Effector CD4-positive, alpha-beta T cell (primary cell): ENCODE measurements at regions not wholly inside any gene's neighbourhood (a gene's known extent, or its start where the extent isn't known, plus 50 kb on each side); places are given as distances from the start of the nearest gene placed in this dataset.

ENCODE experiments used
- DNase-seq: peaks from one replicate; pipeline ENCODE4 v3.0.0-alpha.2; 2020

DNA sequence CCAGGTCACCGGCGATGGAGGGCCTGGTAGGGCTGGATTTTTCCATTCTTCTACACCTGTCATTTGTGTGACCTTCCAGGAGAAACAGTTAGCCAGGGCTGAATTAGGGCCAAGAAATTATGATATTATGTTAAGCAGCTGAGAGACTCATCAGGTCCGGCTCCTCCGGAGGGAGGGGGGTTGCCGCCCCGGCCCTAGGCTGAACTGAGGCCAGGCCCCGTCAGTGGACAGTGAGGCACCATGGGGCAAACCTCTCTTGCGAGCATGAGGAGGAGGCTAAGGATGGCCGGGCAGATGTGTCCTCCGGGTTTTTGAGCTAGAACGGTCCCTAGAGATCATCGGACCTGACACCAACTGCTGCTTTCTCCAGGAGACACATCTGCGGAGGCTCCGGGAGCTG is 150.1 kb downstream of the SOX11 start:
- DNase-seq: no peak

- DNase-seq: no peak
Measured at GRCh38 chr2:5845798-5846330, 153.7 kb downstream of the SOX11 start.

DNA sequence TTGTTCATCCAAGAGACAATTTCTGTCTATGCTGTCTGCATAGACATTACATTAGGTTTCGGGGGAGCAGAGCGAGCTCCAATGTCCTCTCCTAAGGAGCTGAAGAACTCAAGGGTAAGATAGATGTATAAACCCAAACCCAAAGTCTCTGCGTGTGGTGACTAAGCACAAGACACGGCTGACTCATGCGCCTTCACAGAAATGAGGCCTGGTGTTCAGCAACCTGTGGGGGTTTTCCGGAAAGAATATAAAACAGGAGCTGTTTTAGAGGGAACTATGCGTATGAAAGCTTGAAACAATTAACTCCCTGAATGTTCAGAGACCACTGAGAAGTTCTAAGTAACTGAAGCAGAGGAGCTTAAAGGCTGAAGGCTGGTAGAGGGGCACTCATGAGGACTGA is 154.7 kb downstream of the SOX11 start:
- no peak for DNase-seq

- DNase-seq: no peak
Measured at GRCh38 chr2:5849562-5849961, 157.4 kb downstream of the SOX11 start.

DNA sequence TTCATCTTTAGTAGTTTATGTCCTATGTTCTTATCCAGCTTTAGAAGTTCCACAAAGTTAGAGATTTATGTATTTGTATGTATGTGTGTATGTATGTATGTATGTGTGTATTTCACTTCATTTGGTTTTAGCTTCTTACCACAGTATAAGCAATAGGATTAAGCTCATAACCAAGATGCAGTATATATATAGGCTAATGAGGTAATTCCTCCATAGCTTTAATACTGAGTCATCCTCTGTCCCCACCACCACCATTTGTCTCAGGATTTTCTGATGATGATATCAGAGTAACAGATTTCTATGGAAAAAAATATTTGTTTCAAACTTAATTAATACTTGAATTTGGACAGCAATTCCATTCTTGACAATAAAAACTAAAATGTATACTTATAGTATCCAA is 159.2 kb downstream of the SOX11 start:
- no peak for DNase-seq

GRCh38 chr2:5854797-5855196 is 162.6 kb downstream of the SOX11 start:
- DNase-seq: no peak

DNA sequence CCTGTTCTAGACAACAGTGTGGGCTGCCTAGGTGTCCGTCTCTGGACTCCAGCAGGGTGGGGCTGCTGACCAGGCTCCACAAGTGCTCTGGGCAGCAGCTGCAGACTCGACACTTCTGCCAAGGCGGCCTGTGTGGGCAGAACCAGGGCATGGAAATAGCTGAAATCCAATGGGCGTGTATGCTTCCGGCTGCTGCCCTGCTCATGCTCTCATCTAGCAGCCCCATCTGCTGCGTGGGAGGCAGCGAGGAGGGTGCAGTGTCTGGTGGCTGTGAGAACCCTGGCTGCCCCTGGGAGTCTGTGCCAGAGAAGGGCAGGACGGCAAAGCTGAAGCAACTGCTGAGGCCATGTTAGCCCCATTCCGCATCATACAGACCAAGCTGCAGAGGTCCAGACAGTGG is 174.9 kb downstream of the SOX11 start:
- no peak for DNase-seq

- DNase-seq: no peak
Measured at GRCh38 chr2:5868931-5869330, 176.7 kb downstream of the SOX11 start.

- no peak for DNase-seq
Measured at GRCh38 chr2:5869936-5870335, 177.8 kb downstream of the SOX11 start.

DNA sequence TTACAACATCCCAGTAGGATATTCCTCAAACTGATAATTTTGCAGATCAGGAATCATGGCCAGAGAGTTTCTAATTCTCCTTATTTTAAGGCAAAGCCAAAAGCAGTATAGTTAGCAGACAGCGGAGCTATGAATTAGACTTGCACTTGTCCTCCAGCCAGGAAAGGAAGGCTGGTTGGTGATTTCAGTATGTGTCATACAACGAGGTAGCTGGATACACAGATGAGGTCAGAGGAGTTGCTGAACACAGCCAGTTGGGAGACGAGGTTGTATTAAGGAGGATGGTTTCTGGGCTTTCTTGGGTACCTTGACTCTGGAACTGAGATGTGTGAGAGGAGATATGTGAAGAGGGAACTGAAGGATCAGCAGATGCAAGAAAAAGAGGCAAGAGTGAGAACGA is 185.2 kb downstream of the SOX11 start:
- no peak for DNase-seq

DNA sequence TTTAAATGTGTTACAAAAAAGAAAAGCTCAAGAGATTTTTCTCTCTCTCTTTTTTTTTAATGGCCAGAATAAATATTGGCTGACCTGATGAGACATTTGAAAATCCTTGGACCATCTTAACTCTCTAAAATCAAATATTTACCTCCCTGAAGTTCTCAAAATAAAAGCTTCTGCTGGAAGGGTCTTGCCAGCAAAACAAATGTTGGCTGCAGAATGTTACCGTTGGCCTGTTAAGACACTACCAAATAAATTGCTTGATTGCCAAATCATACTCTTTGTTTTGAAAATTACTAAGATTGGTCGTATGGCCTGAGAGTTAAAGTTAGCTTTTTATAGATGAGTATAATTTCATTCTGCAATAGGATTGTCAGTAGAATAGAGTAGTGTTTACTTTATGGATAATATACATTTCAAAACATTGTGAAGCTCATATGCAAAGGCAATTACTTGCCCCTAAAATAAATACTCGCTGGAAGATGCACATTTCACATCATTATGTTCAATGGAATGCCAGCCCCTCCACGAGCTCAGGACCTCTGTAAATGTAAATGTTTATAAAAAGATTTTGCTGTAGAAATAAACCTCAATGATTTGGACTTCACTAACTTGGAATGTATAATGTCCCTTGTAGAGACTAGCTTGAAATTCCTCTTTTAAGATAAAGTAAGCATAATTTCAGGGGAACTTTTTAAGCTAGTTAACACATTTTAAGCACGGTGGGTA is 193.4 kb downstream of the SOX11 start:
- DNase-seq: no peak

- DNase-seq: no peak
Measured at GRCh38 chr2:5886462-5886861, 194.3 kb downstream of the SOX11 start.

GRCh38 chr2:5888126-5888525 is 195.9 kb downstream of the SOX11 start:
- DNase-seq: no peak

DNA sequence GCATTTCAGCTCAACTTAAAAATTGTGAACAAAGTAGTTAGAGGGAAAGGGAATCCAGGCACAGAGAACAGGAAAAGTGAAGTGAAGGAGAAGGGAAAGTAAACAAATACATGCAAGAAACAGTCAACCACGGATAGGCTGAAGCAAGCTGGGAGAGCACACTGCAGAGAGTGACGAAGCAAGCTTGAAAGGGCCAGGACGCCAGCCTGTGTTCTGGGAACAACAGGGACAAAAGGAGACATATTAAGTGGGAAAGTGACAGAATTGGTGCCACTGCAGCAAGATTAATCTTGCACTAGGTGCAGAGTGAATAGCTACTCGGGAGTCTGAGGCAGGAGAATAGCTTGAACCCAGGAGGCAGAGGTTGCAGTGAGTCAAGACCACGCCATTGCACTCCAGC is 197.3 kb downstream of the SOX11 start:
- no peak for DNase-seq

DNA sequence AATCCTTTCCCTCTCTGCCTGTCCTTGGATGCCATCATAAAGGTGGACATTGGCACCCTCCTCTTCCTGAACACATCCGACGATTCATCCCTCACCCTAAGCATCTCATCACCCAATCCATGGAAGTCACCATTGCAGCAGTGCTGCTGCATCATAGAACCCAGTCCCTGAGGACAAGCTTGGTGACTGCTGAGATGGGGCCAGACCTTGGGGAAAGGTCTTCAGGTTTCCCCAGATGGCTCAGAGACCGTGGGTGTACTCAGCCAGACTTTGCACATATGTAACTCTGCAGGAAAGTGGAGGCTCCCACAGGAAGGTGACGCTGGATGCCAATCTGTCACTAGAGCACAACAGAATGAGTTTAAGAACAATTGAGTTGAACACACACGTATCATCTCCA is 202.2 kb downstream of the SOX11 start:
- DNase-seq: no peak

DNA sequence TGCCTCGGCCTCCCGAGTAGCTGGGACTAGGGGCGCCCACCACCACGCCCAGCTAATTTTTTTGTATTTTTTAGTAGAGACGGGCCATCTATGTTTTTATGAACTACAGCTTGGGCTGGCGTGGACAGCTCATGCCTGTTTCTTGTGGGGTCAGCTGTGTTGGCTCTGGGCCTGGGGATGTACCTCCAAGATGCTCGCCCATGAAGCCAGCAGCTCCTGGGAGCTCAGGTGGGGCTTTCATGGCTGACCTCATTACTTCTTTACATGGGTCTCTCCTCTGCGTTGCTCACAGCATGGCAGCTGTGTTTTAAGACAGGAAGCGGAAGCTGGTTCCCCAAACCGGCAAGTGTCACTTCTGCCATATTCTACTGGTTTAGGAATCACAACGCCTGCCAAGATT is 203.1 kb downstream of the SOX11 start:
- DNase-seq: no peak

- DNase-seq: no peak
Measured at GRCh38 chr2:5897249-5897648, 205.1 kb downstream of the SOX11 start.

DNA sequence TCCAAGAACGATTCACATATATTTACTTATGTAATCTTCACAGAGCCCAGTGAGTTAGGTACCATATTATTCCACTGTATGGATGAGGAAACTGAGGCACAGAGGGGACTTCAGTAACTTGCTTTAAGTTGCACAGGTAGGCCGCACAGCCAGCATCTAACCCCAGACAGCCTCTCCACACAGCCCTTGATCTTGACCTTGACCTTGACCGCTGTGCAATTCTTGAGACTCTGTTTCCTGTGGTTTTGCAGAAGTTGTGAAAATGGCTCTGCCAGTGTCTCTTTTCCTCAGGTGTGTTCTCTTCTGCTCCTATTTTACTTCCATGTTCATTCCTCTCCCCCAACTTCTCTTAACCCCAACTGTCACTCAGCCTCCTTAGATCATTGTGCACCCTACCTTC is 206.5 kb downstream of the SOX11 start:
- no peak for DNase-seq

GRCh38 chr2:5905661-5906060 is 213.5 kb downstream of the SOX11 start:
- DNase-seq: no peak

DNA sequence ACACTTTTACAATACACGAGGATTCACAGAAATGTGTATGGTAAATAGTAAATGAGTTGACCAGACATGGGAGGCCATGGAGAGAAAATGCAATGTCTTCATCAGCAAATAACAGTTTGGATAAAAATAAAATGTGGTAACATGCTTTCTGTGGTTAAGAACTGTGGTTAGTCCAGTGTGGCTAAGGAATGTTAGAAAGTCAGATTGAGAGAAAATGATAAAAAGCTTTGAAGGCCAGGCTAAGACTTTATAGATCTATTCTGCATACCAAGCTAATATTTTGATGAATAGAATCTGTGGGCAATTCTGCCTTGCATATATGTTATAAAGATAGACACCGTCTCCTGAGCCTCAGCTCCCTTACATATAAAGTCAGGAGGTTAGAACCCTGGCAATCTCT is 215.9 kb downstream of the SOX11 start:
- no peak for DNase-seq

- DNase-seq: no peak
Measured at GRCh38 chr2:5911718-5912117, 219.5 kb downstream of the SOX11 start.

- DNase-seq: no peak
Measured at GRCh38 chr2:5913711-5914395, 221.7 kb downstream of the SOX11 start.

- no peak for DNase-seq
Measured at GRCh38 chr2:5914811-5915611, 222.8 kb downstream of the SOX11 start.

GRCh38 chr2:5915881-5916310 is 223.7 kb downstream of the SOX11 start:
- DNase-seq: no peak
